Left ventricle myocardium inferior (tissue), 1 donor: ENCODE measurements at regions not wholly inside any gene's neighbourhood (a gene's known extent, or its start where the extent isn't known, plus 50 kb on each side); places are given as distances from the start of the nearest gene placed in this dataset.

Experiments
- DNase-seq: peaks from one replicate; pipeline ENCODE4 v3.0.0-alpha.2; 2020
- H3K27ac ChIP-seq: fragments of 200-600 bp; replicated peaks from 2 replicates; pipeline ENCODE4 v1.8.0; 2021
- H3K27me3 ChIP-seq: fragments of 200-600 bp; 2 replicates; pipeline ENCODE4 v1.8.0; 2021; ENCODE audit warnings: low read depth
- H3K36me3 ChIP-seq: fragments of 200-600 bp; 2 replicates; pipeline ENCODE4 v1.8.0; 2021
- H3K4me1 ChIP-seq: fragments of 200-600 bp; 2 replicates; pipeline ENCODE4 v1.8.0; 2021
- H3K4me3 ChIP-seq: fragments of 200-600 bp; 2 replicates; pipeline ENCODE4 v1.8.0; 2021; ENCODE audit warnings: mild to moderate bottlenecking, moderate library complexity
- H3K9me3 ChIP-seq: fragments of 200-600 bp; replicated peaks from 2 replicates; pipeline ENCODE4 v1.8.0; 2021
- intact Hi-C: fragments of 100-400 bp; cut with micrococcal nuclease; formaldehyde crosslinking; loops from one replicate; pipeline ENCODE4 v1.11.0; 2022
- TF ChIP-seq, protein P1 (sequence below): fragments of 200-600 bp; IDR thresholded peaks from 2 replicates; pipeline ENCODE4 v1.8.0; 2021; ENCODE audit warnings: antibody characterized with exemption, mild to moderate bottlenecking, borderline replicate concordance
- donor health status: DM: no; HTN: yes; CAD: no; lungs with severe emphysema.

DNA sequence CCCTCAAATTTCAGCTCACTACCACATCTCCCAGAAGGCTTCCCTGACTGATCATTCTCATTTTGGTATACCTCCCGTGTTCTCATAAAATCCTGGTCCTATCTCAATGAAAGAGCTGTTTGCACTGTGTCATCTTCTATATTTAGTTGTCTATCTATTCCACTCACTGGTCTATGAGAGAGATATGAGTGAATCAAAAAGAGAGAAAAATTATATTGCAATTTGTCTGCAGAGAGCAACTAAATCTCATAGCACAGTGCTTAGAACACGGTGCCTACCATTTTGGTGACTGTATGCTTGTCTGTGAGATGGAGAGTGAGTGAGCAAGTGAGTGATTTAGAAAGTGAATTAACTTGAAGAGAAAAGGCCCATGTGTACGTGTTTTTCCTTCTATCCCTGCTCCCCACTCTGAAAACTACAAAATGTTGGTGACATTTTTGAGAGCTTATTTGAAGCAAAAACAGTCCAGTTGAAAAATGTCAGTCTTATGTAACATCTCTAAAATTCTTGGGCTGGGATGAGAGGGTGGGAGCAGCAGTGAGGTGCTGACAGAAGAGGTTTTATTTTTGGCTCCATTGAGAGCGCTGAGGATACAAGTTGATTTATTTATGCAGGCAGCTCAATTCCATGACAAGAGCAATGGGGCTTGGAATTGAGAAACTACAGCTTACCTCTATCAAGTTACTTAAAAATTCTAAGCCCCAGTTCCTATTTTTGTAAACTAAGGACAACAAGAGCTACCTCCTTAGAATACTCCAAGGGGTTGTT, 373.5 kb upstream of the CHST9 start:
- no peak overlapping the region for H3K4me3 ChIP-seq
- peak overlapping the region; percentile 29 for H3K27ac ChIP-seq
- peaks cover 12% of the 10 kb centered on the region for H3K9me3 ChIP-seq
- no peaks in the 10 kb centered on the region for H3K36me3 ChIP-seq
- intact Hi-C loops: no loop called here
- no peaks in the 10 kb centered on the region for H3K27me3 ChIP-seq
- TF ChIP-seq, protein P1, sequence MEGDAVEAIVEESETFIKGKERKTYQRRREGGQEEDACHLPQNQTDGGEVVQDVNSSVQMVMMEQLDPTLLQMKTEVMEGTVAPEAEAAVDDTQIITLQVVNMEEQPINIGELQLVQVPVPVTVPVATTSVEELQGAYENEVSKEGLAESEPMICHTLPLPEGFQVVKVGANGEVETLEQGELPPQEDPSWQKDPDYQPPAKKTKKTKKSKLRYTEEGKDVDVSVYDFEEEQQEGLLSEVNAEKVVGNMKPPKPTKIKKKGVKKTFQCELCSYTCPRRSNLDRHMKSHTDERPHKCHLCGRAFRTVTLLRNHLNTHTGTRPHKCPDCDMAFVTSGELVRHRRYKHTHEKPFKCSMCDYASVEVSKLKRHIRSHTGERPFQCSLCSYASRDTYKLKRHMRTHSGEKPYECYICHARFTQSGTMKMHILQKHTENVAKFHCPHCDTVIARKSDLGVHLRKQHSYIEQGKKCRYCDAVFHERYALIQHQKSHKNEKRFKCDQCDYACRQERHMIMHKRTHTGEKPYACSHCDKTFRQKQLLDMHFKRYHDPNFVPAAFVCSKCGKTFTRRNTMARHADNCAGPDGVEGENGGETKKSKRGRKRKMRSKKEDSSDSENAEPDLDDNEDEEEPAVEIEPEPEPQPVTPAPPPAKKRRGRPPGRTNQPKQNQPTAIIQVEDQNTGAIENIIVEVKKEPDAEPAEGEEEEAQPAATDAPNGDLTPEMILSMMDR: no peak
- DNase-seq: no peak
- H3K4me1 ChIP-seq: peaks cover 16% of the 10 kb centered on the region

DNA sequence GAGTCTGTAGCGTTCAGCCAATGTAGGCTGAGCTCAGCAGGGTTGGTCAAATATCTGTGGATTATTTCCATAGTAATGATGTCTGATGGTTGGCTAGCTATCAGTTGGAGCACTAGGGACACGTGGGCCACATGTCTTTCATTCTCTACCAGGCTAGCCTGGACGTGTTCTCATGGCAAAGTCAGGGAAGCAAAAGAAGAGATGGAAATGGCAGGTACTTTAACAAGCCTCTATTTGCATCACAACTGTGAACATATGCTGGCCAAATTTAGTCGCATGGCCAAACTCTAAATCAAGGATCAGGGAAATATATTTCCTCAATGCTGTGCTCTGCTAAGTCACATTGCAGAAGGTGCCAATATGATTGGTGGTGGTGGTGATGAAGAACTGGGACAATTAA, 371.6 kb upstream of the CHST9 start:
- no peak for DNase-seq
- H3K4me3 ChIP-seq: no peak overlapping the region
- H3K27ac ChIP-seq: no peak overlapping the region
- H3K36me3 ChIP-seq: no peaks in the 10 kb centered on the region
- H3K9me3 ChIP-seq: peaks cover 12% of the 10 kb centered on the region
- peaks cover 16% of the 10 kb centered on the region for H3K4me1 ChIP-seq
- H3K27me3 ChIP-seq: no peaks in the 10 kb centered on the region
- intact Hi-C loops: no loop called here
- TF ChIP-seq, protein P1: no peak

DNA sequence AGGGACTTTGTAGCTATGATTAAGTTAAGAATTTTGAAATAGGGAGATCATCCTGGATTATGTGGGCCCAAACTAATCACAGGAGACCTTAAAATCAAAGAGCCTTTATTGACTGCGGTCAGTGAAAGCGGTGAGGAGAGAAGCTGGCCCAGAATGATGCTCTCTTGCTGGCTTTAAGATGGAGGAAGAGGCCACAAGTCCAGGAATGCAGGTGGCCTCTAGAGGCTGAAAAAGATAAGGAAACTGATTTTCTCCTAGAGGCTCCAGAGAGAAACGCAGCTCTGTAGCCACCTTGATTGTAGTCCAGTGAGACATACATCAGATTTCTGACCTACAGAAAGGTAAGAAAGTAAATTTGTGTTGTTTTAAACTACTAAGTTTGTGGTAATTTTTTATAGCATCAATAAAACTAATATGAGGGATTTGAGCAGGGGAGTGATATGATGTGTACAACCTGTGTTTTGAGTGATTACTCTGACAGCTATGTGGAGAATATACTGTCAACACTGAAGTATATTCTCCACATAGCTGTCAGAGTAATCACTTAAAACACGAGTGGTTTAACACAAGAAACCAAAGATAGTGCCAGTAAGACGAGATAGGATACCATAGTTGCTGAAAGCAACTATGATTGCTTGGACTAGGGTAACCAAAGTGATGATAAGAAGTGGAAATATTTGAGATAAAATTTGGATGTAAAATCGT, 364.4 kb upstream of the CHST9 start:
- H3K4me1 ChIP-seq: no peaks in the 10 kb centered on the region
- no peaks in the 10 kb centered on the region for H3K36me3 ChIP-seq
- H3K27me3 ChIP-seq: no peaks in the 10 kb centered on the region
- H3K4me3 ChIP-seq: no peak overlapping the region
- TF ChIP-seq, protein P1: no peak
- DNase-seq: no peak
- intact Hi-C loops: no loop called here
- H3K9me3 ChIP-seq: peaks cover 7% of the 10 kb centered on the region
- no peak overlapping the region for H3K27ac ChIP-seq

DNA sequence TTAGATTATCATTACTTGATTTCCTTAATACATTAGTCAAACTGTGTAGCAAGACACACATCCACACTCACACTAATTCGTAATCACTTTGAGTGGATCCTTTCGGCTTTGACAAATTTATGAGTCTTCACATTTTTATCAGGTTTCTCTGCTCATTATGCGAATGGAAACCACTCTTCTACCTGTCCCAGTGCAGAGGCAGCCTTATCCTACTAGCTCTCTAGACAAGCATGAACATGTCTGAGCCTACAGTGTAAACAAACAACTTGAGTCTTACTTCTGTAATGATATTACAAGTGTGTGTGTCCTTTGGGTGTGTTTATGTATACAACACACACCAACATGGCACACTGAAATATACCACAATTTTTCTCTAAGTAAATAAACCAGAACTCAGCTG, 361.9 kb upstream of the CHST9 start:
- H3K4me3 ChIP-seq: no peak overlapping the region
- DNase-seq: no peak
- TF ChIP-seq, protein P1: no peak
- H3K36me3 ChIP-seq: no peaks in the 10 kb centered on the region
- H3K9me3 ChIP-seq: peaks cover 7% of the 10 kb centered on the region
- intact Hi-C loops: no loop called here
- no peaks in the 10 kb centered on the region for H3K4me1 ChIP-seq
- H3K27ac ChIP-seq: no peak overlapping the region
- H3K27me3 ChIP-seq: no peaks in the 10 kb centered on the region

DNA sequence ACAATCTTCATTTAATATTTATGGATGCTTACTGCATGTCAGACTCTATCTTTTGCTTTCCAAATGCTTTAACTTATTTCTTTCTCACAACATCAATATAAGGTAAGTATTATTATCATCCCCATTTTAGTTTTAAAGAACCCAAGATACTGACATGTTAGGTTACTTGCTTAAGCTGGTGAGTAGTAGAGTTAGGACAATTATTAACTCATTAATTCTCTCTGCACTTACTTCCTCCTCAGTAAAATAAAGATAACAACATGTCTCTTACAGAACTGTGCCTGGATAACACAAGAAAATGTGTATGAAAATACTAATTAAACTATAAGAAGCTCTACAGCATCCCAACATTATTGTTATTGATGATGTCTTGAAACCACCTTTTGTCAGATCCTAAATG, 359.1 kb upstream of the CHST9 start:
- Histone ChIP-seq H3K4me1 (no peaks in the 10 kb centered on the region), H3K27ac (no peak overlapping the region), H3K36me3 (no peaks in the 10 kb centered on the region), H3K27me3 (no peaks in the 10 kb centered on the region), H3K4me3 (no peak overlapping the region), H3K9me3 (peaks cover 1% of the 10 kb centered on the region)
- TF ChIP-seq, protein P1: no peak
- no peak for DNase-seq
- intact Hi-C loops: no loop called here
